SU-DHL-6 (cell line): ENCODE measurements at regions not wholly inside any gene's neighbourhood (a gene's known extent, or its start where the extent isn't known, plus 50 kb on each side); places are given as distances from the start of the nearest gene placed in this dataset.

ENCODE experiments used
- EZH2phosphoT487 ChIP-seq: fragments of 200-600 bp; sonication (generic), shearing (Covaris generic); conservative IDR thresholded peaks from 2 replicates; pipeline ENCODE4 v1.6.1; 2018; ENCODE audit warnings: mild to moderate bottlenecking, antibody characterized with exemption, low read length, moderate library complexity, mixed read lengths
- TF ChIP-seq, protein P1 (sequence below): fragments of 200-600 bp; sonication (generic); IDR thresholded peaks from one replicate; pipeline ENCODE4 v1.5.1; 2017; ENCODE audit warnings: antibody characterized with exemption, mild to moderate bottlenecking, low read length, moderate library complexity; ENCODE audit not compliant: insufficient read depth, poor library complexity, severe bottlenecking

DNA sequence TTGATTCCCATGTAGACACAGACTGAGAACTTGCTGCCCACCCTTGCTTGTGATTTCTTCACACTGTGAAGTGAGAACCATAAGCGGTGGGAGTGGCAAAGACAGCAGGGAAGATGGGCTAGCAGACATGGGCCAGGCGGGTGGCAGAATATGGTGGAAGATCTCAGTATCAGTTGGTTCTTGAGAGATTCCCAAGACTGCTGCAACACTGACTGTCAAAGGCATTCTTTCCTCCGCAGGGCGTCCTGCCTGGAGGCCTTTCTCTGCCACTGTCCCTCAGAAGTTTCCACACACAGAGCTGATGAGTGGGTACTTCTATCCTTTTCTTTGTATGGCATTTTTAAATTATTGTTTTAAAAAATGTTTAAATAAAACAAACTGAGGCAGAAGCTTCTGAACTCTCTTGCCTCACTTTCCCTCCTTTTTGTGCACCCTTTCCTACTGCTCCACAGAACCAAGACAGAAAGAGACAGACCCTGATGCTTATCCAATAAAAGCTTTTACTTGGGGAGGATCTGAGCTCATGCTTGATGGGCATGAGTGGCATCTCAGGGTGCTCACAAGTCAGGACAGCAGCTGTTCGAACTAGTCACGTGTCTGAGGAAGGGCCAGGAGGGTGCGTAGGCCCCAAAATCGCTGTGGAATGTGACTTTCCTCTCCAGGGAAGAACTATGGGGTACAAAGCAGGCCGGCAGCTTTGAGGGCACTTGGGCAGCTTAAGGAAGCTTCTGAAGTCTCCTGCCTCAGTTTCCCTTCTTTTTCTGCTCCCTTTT lies 104.7 kb upstream of the PCGF5 start:
- TF ChIP-seq, protein P1, sequence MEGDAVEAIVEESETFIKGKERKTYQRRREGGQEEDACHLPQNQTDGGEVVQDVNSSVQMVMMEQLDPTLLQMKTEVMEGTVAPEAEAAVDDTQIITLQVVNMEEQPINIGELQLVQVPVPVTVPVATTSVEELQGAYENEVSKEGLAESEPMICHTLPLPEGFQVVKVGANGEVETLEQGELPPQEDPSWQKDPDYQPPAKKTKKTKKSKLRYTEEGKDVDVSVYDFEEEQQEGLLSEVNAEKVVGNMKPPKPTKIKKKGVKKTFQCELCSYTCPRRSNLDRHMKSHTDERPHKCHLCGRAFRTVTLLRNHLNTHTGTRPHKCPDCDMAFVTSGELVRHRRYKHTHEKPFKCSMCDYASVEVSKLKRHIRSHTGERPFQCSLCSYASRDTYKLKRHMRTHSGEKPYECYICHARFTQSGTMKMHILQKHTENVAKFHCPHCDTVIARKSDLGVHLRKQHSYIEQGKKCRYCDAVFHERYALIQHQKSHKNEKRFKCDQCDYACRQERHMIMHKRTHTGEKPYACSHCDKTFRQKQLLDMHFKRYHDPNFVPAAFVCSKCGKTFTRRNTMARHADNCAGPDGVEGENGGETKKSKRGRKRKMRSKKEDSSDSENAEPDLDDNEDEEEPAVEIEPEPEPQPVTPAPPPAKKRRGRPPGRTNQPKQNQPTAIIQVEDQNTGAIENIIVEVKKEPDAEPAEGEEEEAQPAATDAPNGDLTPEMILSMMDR, result no peak
- TF ChIP-seq EZH2phosphoT487, result no peak
